GM12878 (cell line): ENCODE measurements at regions not wholly inside any gene's neighbourhood (a gene's known extent, or its start where the extent isn't known, plus 50 kb on each side); places are given as distances from the start of the nearest gene placed in this dataset.

Source experiments
- ATAC-seq: fragments of 200-7000 bp; cut with Tn5 transposase; 3 replicates; pipeline ENCODE4 v1.9.1; 2020; ENCODE audit warnings: mild to moderate bottlenecking, moderate library complexity
- BruUV-seq: library from RNA; stranded (reverse); fragments of 400-500 nt; replicated peaks from 2 replicates; lab custom pipeline; 2021; lab: Mats Ljungman, UMichigan
- CTCF ChIA-PET: fragments of 300-600 bp; sonication (Branson Sonifier 250); formaldehyde crosslinking; extraction: SDS; loops from one replicate; lab custom pipeline; 2021; ENCODE audit warnings: inconsistent platforms; lab: Yijun Ruan, JAX
- POLR2A ChIA-PET: fragments of 350-600 bp; formaldehyde crosslinking; extraction: SDS; loops from one replicate; lab custom pipeline; 2021; ENCODE audit warnings: inconsistent platforms; lab: Charles Lee
- RAD21 ChIA-PET: fragments of 300-600 bp; sonication (Branson Sonifier 250); formaldehyde crosslinking; loops from one replicate; lab custom pipeline; 2023; ENCODE audit warnings: antibody characterized with exemption; ENCODE audit not compliant: unreplicated experiment; lab: Charles Lee
- SMC1A ChIA-PET: fragments of 300-600 bp; sonication (Branson Sonifier 250); formaldehyde crosslinking; loops from one replicate; lab custom pipeline; 2023; ENCODE audit not compliant: unreplicated experiment, uncharacterized antibody; lab: Charles Lee
- DNase-seq: peaks from one replicate; pipeline ENCODE4 v3.0.0-alpha.2; 2011; ENCODE audit warnings: low read depth, low spot score
- FAIRE-seq: peaks from 3 replicates; lab custom pipeline; 2011; peaks lifted over from hg19 to GRCh38; lab: Jason Lieb, UNC
- H2AFZ ChIP-seq: 2 replicates; pipeline ENCODE4 v1.6.0; 2011; ENCODE audit warnings: low read depth, low read length, control low read depth; ENCODE audit not compliant: control insufficient read depth
- H3K27ac ChIP-seq: 2 replicates; pipeline ENCODE4 v1.5.1; 2011; ENCODE audit warnings: control low read depth; ENCODE audit not compliant: control insufficient read depth, insufficient read depth
- H3K27me3 ChIP-seq, 2 experiments: replicated peaks in 1 of 2; 2 replicates each; pipeline versions ENCODE4 v1.6.0 to v1.6.1; 2011; ENCODE audit warnings: low read length in 1 of 2; ENCODE audit not compliant: control insufficient read depth in 2 of 2, insufficient read depth in 2 of 2
- H3K36me3 ChIP-seq, 2 experiments: 2 replicates each; pipeline ENCODE4 v1.5.1; 2011; ENCODE audit warnings: low read length in 1 of 2; ENCODE audit not compliant: control insufficient read depth in 2 of 2, insufficient read depth in 2 of 2
- H3K4me1 ChIP-seq: 2 replicates; pipeline ENCODE4 v1.6.1; 2011; ENCODE audit warnings: mild to moderate bottlenecking, low read length, moderate library complexity, mixed read lengths; ENCODE audit not compliant: control insufficient read depth, insufficient read depth
- H3K4me2 ChIP-seq: 2 replicates; pipeline ENCODE4 v1.6.0; 2011; ENCODE audit warnings: control low read depth; ENCODE audit not compliant: control insufficient read depth, insufficient read depth
- H3K4me3 ChIP-seq: fragments of 200-600 bp; sonication (generic); 2 replicates; pipeline ENCODE4 v1.5.1; 2016
- H3K79me2 ChIP-seq: 2 replicates; pipeline ENCODE4 v1.6.0; 2011; ENCODE audit warnings: low read length; ENCODE audit not compliant: control insufficient read depth, insufficient read depth
- H3K9ac ChIP-seq: 2 replicates; pipeline ENCODE4 v1.8.0; 2011; ENCODE audit warnings: low read length, control low read depth, mixed read lengths; ENCODE audit not compliant: control insufficient read depth, insufficient read depth
- H3K9me3 ChIP-seq: replicated peaks from 3 replicates; pipeline ENCODE4 v1.5.1; 2011; ENCODE audit warnings: mild to moderate bottlenecking, low read length; ENCODE audit not compliant: control insufficient read depth, insufficient read depth
- H4K20me1 ChIP-seq: 2 replicates; pipeline ENCODE4 v1.6.0; 2011; ENCODE audit not compliant: control insufficient read depth, insufficient read depth
- FOXK2 ChIP-seq: fragments of 450-650 bp; IDR thresholded peaks from 2 replicates; pipeline ENCODE4 v1.6.1; 2017; ENCODE audit warnings: mild to moderate bottlenecking, moderate library complexity
- HDAC6 ChIP-seq: fragments of 200-600 bp; sonication (generic); IDR thresholded peaks from one replicate; pipeline ENCODE4 v1.8.0; 2017; ENCODE audit warnings: antibody characterized with exemption; ENCODE audit not compliant: unreplicated experiment
- KAT2A ChIP-seq: conservative IDR thresholded peaks from 2 replicates; pipeline ENCODE4 v1.6.1; 2011; ENCODE audit warnings: low read depth, low read length; ENCODE audit not compliant: control insufficient read depth
- MAX ChIP-seq: IDR thresholded peaks from 2 replicates; pipeline ENCODE4 v1.6.1; 2012; ENCODE audit warnings: low read depth, low read length, improper control_type of control experiment
- SMC3 ChIP-seq: IDR thresholded peaks from 2 replicates; pipeline ENCODE4 v1.6.1; 2011; ENCODE audit warnings: low read length, improper control_type of control experiment, borderline replicate concordance
- TBL1XR1 ChIP-seq: IDR thresholded peaks from 2 replicates; pipeline ENCODE4 v1.6.1; 2012; ENCODE audit warnings: low read depth, low read length, improper control_type of control experiment
- ZBTB4 ChIP-seq: fragments of 450-650 bp; formaldehyde crosslinking; IDR thresholded peaks from 2 replicates; pipeline ENCODE4 v1.4.0; 2022; ENCODE audit warnings: mild to moderate bottlenecking, moderate library complexity
- ZNF384 ChIP-seq: IDR thresholded peaks from 2 replicates; pipeline ENCODE4 v1.6.1; 2012; ENCODE audit warnings: low read depth, mild to moderate bottlenecking, low read length, improper control_type of control experiment, borderline replicate concordance
- WGBS: methylation state at CpG from one replicate; pipeline ENCODE4 v1.1.6; 2016; ENCODE audit warnings: low lambda C conversion rate; ENCODE audit not compliant: insufficient replicate concordance, insufficient coverage; ENCODE audit errors: missing lambda C conversion rate; 5-methylcytosine and 5-hydroxymethylcytosine counted together
- in situ Hi-C: fragments of 300-500 bp; cut with MboI; formaldehyde crosslinking; loops from 9 replicates; pipeline ENCODE4 v1.14.3; 2018; ENCODE audit warnings: mixed read lengths
- intact Hi-C: fragments of 100-400 bp; cut with micrococcal nuclease; formaldehyde crosslinking; loops from one replicate; pipeline ENCODE4 v1.14.2; 2022; ENCODE audit not compliant: unreplicated experiment

- no TSS peak for BruUV-seq
- TF ChIP-seq MAX (no peak), SMC3 (no peak), ZBTB4 (CRISPR knock-in tag) (no peak), HDAC6 (no peak), KAT2A (no peak), FOXK2 (no peak), TBL1XR1 (no peak), ZNF384 (no peak)
- TF ChIP-seq, all 136 proteins: peak for 0
- FAIRE-seq (no peak), DNase-seq (no peak), ATAC-seq (no peak)
- ChIA-PET POLR2A (no interaction called here), RAD21 (no interaction called here), SMC1A (no interaction called here), CTCF (no interaction called here)
- Histone ChIP-seq H2AFZ (no peak overlapping the region), H3K27me3 (no peaks in the 10 kb centered on the region), H3K9me3 (no peaks in the 10 kb centered on the region), H3K4me2 (no peak overlapping the region), H4K20me1 (no peaks in the 10 kb centered on the region), H3K36me3 (no peaks in the 10 kb centered on the region), H3K27ac (no peak overlapping the region), H3K4me1 (no peaks in the 10 kb centered on the region), H3K4me3 (no peak overlapping the region), H3K9ac (no peak overlapping the region), H3K79me2 (no peaks in the 10 kb centered on the region)
- WGBS = 66% methylated on average over 3 of the region's 3 CpGs
- in situ Hi-C loops = no loop called here
- intact Hi-C loops = no loop called here
These were observed 1214.0 kb downstream of the ROBO2 start for GRCh38 chr3:78253860-78254259.
